ACC112 (cell line): ENCODE measurements at regions not wholly inside any gene's neighbourhood (a gene's known extent, or its start where the extent isn't known, plus 50 kb on each side); places are given as distances from the start of the nearest gene placed in this dataset.
"Not testable (repeated sequence)": the region's sequence is repeated elsewhere in the genome, so short reads cannot be mapped to it uniquely, and the experiment has no call there.

Experiments
- H2AFZ ChIP-seq: fragments of 200-600 bp; sonication (generic); one replicate; pipeline ENCODE4 v1.6.0; 2017; ENCODE audit warnings: antibody characterized with exemption, low read length; ENCODE audit not compliant: unreplicated experiment
- H3K27ac ChIP-seq: fragments of 200-600 bp; sonication (generic); 2 replicates; pipeline ENCODE4 v1.5.1; 2014; ENCODE audit warnings: low read depth, mild to moderate bottlenecking, antibody characterized with exemption, low read length, moderate library complexity
- H3K27me3 ChIP-seq: fragments of 200-600 bp; sonication (generic); 2 replicates; pipeline ENCODE4 v1.6.1; 2014; ENCODE audit warnings: mild to moderate bottlenecking, antibody characterized with exemption, low read length, moderate library complexity, mixed read lengths; ENCODE audit not compliant: insufficient read depth
- H3K36me3 ChIP-seq: fragments of 200-600 bp; sonication (generic); 2 replicates; pipeline ENCODE4 v1.6.1; 2016; ENCODE audit warnings: mild to moderate bottlenecking, antibody characterized with exemption, low read length, moderate library complexity, mixed read lengths; ENCODE audit not compliant: insufficient read depth
- H3K4me1 ChIP-seq: fragments of 200-600 bp; sonication (generic); one replicate; pipeline ENCODE4 v1.6.1; 2016; ENCODE audit warnings: low read length, mixed read lengths; ENCODE audit not compliant: insufficient read depth, unreplicated experiment, control insufficient read depth
- H3K4me3 ChIP-seq: fragments of 200-600 bp; sonication (generic); 2 replicates; pipeline ENCODE4 v1.5.1; 2014; ENCODE audit warnings: mild to moderate bottlenecking, low read depth, low read length
- H3K79me2 ChIP-seq: fragments of 200-600 bp; sonication (generic); one replicate; pipeline ENCODE4 v1.6.0; 2016; ENCODE audit warnings: low read length; ENCODE audit not compliant: control insufficient read depth, unreplicated experiment, insufficient read depth

DNA sequence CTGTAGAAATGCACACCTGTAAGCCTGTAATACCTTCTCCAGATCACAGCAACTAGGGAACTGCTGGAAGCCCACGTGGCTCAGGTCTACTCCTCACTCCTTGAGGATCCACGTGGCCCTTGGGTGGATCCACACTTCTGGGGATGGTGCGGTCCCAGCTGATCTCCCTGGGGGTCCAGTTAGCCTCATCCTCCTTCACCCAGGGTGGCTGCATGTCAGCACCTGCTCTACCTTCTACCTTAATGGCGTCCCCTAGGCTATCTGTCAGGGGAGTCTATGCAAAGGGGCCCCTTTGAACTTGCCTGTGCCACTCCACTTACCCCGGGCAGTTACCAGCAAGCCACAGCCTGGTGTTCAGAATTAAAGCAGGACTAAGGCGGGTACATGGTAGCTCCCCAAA, 284.7 kb downstream of the MYCN start:
- H3K4me3 ChIP-seq: no peak overlapping the region
- H3K4me1 ChIP-seq: no peaks in the 10 kb centered on the region
- H3K79me2 ChIP-seq: no peaks in the 10 kb centered on the region

DNA sequence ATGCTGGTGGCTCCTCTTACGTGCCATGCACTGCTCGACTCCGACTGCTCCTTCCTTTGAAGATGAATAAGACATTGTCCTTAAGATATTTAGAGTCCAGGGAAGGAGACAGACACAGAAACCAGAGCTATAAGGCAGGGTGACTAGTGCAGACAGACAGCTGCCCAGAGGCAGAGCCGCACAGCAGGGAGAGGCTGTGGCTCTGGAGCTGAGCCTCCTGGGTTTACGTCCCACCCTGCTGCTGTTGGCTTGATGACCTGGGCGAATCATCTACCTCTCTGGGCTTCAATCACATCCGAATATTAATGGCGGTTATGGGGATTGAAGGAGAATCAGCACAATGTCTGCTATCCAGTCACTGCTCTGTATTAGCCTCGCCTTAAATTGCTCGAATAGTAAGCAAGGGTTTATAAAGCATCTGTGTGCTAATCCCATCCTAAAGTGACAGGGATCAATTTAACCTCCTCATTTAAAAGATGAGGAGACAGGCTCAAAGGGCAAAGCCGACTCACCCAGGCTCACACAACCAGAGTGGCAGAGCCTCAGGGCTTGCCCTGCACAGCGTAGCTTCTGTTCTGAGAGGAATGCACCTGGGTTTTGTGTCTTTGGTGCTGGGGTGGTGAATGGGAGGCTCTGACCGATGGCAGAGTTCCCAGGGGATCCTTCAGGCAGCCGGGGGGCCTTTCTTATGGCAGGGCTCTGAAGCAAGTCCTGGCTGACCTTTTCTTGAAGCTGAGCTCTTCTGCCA, 284.1 kb downstream of the MYCN start:
- H3K27me3 ChIP-seq: no peaks in the 10 kb centered on the region
- H3K27ac ChIP-seq: no peak overlapping the region
- H3K4me3 ChIP-seq: no peak overlapping the region
- H3K4me1 ChIP-seq: no peaks in the 10 kb centered on the region
- H2AFZ ChIP-seq: no peak overlapping the region
- no peaks in the 10 kb centered on the region for H3K79me2 ChIP-seq
- no peaks in the 10 kb centered on the region for H3K36me3 ChIP-seq

More for the DNA sequence above, 284.7 kb downstream of the MYCN start:
- Histone ChIP-seq H2AFZ (no peak overlapping the region), H3K27me3 (no peaks in the 10 kb centered on the region), H3K36me3 (no peaks in the 10 kb centered on the region), H3K27ac (no peak overlapping the region)

- Histone ChIP-seq H3K79me2 (no peaks in the 10 kb centered on the region), H3K27me3 (no peaks in the 10 kb centered on the region), H3K27ac (no peak overlapping the region), H3K36me3 (no peaks in the 10 kb centered on the region), H2AFZ (no peak overlapping the region), H3K4me3 (no peak overlapping the region), H3K4me1 (no peaks in the 10 kb centered on the region)
Measured at GRCh38 chr2:16223841-16224177, 283.5 kb downstream of the MYCN start.

DNA sequence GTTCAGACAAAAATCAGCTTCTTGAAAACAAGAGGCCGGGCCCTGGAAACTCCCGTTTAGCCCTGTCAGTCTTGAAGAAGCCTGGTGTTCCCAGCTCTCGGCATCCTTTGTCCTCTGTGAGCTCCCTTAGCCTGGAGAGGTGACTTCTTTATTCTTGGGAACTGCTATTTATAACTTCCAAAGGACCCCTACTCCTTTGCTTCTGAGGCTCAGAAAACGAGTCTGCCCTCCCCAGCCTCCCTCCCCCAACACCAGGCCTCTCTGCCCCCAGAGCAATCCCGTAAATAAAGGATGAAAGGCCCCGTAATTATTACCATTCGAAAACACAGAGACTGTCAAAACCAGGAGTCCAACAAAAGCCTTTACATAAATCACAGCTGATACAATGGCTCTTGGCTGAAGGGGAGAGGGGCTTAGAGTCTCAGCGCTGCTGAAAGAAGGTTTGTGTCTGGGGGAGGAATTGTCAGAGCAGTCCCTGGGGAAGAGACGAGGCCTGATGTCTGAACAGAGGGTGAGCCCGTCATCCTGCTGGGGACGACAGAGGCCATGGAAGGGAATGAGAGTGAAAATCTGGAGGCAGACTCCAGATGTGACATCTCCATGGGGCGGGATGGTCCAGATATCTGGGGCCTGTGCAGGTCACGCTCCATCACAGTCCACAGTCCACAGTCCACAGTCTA, 283.0 kb downstream of the MYCN start:
- no peaks in the 10 kb centered on the region for H3K27me3 ChIP-seq
- no peak overlapping the region for H3K4me3 ChIP-seq
- H3K4me1 ChIP-seq: no peaks in the 10 kb centered on the region
- no peak overlapping the region for H3K27ac ChIP-seq
- no peaks in the 10 kb centered on the region for H3K36me3 ChIP-seq
- H3K79me2 ChIP-seq: no peaks in the 10 kb centered on the region
- H2AFZ ChIP-seq: no peak overlapping the region

GRCh38 chr2:16222326-16222725, 282.0 kb downstream of the MYCN start:
- no peaks in the 10 kb centered on the region for H3K27me3 ChIP-seq
- H3K79me2 ChIP-seq: no peaks in the 10 kb centered on the region
- no peaks in the 10 kb centered on the region for H3K4me1 ChIP-seq
- H3K27ac ChIP-seq: no peak overlapping the region
- no peaks in the 10 kb centered on the region for H3K36me3 ChIP-seq
- no peak overlapping the region for H2AFZ ChIP-seq
- no peak overlapping the region for H3K4me3 ChIP-seq

- Histone ChIP-seq H3K36me3 (no peaks in the 10 kb centered on the region), H3K27me3 (no peaks in the 10 kb centered on the region), H3K79me2 (no peaks in the 10 kb centered on the region), H3K27ac (no peak overlapping the region), H2AFZ (no peak overlapping the region), H3K4me1 (no peaks in the 10 kb centered on the region), H3K4me3 (no peak overlapping the region)
Measured at GRCh38 chr2:16221461-16222010, 281.2 kb downstream of the MYCN start.

DNA sequence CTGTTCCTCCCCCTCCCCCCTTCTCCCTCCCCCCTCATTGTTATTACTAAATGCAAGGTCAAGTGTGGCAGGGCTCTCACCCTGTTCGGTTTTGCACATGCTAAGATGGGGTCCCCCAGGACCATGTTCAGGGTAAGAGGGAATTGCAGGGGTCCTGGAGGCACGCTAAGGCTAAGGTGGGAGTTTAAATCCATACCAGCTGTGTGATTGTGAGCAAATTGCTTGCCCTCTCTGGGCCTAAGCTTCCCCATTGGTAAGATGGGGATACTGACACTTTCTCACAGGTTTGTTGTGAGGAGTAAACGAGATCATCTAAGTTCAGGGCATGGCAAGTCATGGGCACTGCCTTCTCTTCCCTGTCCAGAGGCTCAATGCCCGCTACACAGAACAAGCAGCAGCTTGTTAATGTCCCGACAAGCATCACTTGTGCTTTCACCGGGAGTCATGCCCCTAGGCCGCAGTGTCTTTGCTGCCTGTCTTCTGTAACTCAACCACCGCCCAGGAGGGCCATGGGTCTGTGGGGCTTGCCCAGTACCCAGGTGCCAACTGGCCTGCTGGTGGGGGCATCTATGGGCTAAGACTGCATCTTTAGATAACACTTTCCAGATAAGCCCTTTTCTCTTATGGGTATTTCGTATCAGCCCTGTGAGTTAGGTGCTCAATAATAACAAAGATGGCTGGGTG, 279.1 kb downstream of the MYCN start:
- no peaks in the 10 kb centered on the region for H3K27me3 ChIP-seq
- no peaks in the 10 kb centered on the region for H3K4me1 ChIP-seq
- H3K4me3 ChIP-seq: no peak overlapping the region
- no peak overlapping the region for H2AFZ ChIP-seq
- no peak overlapping the region for H3K27ac ChIP-seq
- H3K79me2 ChIP-seq: no peaks in the 10 kb centered on the region
- no peaks in the 10 kb centered on the region for H3K36me3 ChIP-seq

- Histone ChIP-seq H3K4me3 (no peak overlapping the region), H3K79me2 (no peaks in the 10 kb centered on the region), H3K27me3 (no peaks in the 10 kb centered on the region), H3K4me1 (no peaks in the 10 kb centered on the region), H3K27ac (no peak overlapping the region), H3K36me3 (no peaks in the 10 kb centered on the region), H2AFZ (no peak overlapping the region)
Measured at GRCh38 chr2:16218625-16219024, 278.3 kb downstream of the MYCN start.

DNA sequence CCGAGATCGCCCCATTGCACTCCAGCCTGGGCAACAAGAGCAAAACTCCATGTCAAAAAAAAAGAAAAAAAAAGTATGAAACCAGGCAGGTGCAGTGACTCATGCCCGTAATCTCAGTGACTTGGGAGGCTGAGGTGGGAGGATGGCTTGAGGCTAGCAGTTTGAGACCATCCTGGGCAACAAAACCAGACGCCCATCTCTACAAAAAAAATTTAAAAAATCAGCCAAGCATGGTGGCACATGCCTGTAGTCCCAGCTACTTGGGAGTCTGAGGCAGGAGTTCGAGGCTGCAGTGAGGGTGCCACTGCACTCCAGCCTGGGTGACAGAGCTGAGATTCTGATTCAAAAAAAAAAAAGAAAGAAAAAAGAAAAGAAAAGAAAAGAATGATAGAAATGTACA, 277.8 kb downstream of the MYCN start:
- Histone ChIP-seq H3K36me3 (no peaks in the 10 kb centered on the region), H3K27ac (no peak overlapping the region), H3K27me3 (no peaks in the 10 kb centered on the region), H3K4me3 (no peak overlapping the region), H3K4me1 (no peaks in the 10 kb centered on the region), H2AFZ (no peak overlapping the region), H3K79me2 (no peaks in the 10 kb centered on the region)

- H3K79me2 ChIP-seq, H3K27ac ChIP-seq, H3K36me3 ChIP-seq, H3K4me1 ChIP-seq, H3K27me3 ChIP-seq, H2AFZ ChIP-seq, H3K4me3 ChIP-seq: not testable (repeated sequence)
Measured at GRCh38 chr2:16217741-16218140, 277.4 kb downstream of the MYCN start.
